T follicular helper cell (primary cell): ENCODE measurements at regions not wholly inside any gene's neighbourhood (a gene's known extent, or its start where the extent isn't known, plus 50 kb on each side); places are given as distances from the start of the nearest gene placed in this dataset.
"Not testable (repeated sequence)": the region's sequence is repeated elsewhere in the genome, so short reads cannot be mapped to it uniquely, and the experiment has no call there.

Experiments
- DNase-seq: peaks from one replicate; pipeline ENCODE4 v3.0.0-alpha.2; 2020; ENCODE audit warnings: low read depth

- DNase-seq, result no peak
Measured at GRCh38 chr1:229885568-229886495, 181.2 kb upstream of the GALNT2 start.

GRCh38 chr1:229886636-229887035 lies 180.4 kb upstream of the GALNT2 start:
- DNase-seq, result no peak

GRCh38 chr1:229887043-229887822 lies 179.8 kb upstream of the GALNT2 start:
- no peak for DNase-seq

GRCh38 chr1:229888157-229888556 lies 178.9 kb upstream of the GALNT2 start:
- no peak for DNase-seq

GRCh38 chr1:229888561-229889001 lies 178.5 kb upstream of the GALNT2 start:
- DNase-seq, result no peak

- DNase-seq, result no peak
Measured at GRCh38 chr1:229889031-229889517, 178.0 kb upstream of the GALNT2 start.

GRCh38 chr1:229891227-229891626 lies 175.8 kb upstream of the GALNT2 start:
- DNase-seq, result no peak

GRCh38 chr1:229892515-229893117 lies 174.4 kb upstream of the GALNT2 start:
- DNase-seq, result no peak

- no peak for DNase-seq
Measured at GRCh38 chr1:229893762-229894444, 173.1 kb upstream of the GALNT2 start.

GRCh38 chr1:229894532-229894931 lies 172.5 kb upstream of the GALNT2 start:
- DNase-seq, result no peak

- no peak for DNase-seq
Measured at GRCh38 chr1:229895605-229896004, 171.4 kb upstream of the GALNT2 start.

GRCh38 chr1:229896306-229896705 lies 170.7 kb upstream of the GALNT2 start:
- DNase-seq, result no peak

GRCh38 chr1:229896861-229897260 lies 170.2 kb upstream of the GALNT2 start:
- no peak for DNase-seq

GRCh38 chr1:229897501-229897900 lies 169.5 kb upstream of the GALNT2 start:
- no peak for DNase-seq

- DNase-seq, result no peak
Measured at GRCh38 chr1:229900220-229900619, 166.8 kb upstream of the GALNT2 start.

- no peak for DNase-seq
Measured at GRCh38 chr1:229905031-229905545, 161.9 kb upstream of the GALNT2 start.

GRCh38 chr1:229905652-229906051 lies 161.4 kb upstream of the GALNT2 start:
- no peak for DNase-seq

- DNase-seq, result no peak
Measured at GRCh38 chr1:229907884-229908638, 159.0 kb upstream of the GALNT2 start.

GRCh38 chr1:229908689-229909088 lies 158.3 kb upstream of the GALNT2 start:
- no peak for DNase-seq

GRCh38 chr1:229913489-229913888 lies 153.5 kb upstream of the GALNT2 start:
- DNase-seq, result no peak

GRCh38 chr1:229919488-229919887 lies 147.6 kb upstream of the GALNT2 start:
- not testable (repeated sequence) for DNase-seq
